Stimulated activated CD4-positive, alpha-beta T cell treated with anti-CD3 and anti-CD28 coated beads, Interleukin-1b, Interleukin-23, amount 100 ng/mL, for 24 hours (primary cell): ENCODE measurements at regions not wholly inside any gene's neighbourhood (a gene's known extent, or its start where the extent isn't known, plus 50 kb on each side); places are given as distances from the start of the nearest gene placed in this dataset.

ENCODE experiments used
- DNase-seq, 4 experiments: peaks; one replicate each; pipeline ENCODE4 v3.0.0-alpha.2; 2020; ENCODE audit warnings: low read depth in 4 of 4, low spot score in 1 of 4

DNA sequence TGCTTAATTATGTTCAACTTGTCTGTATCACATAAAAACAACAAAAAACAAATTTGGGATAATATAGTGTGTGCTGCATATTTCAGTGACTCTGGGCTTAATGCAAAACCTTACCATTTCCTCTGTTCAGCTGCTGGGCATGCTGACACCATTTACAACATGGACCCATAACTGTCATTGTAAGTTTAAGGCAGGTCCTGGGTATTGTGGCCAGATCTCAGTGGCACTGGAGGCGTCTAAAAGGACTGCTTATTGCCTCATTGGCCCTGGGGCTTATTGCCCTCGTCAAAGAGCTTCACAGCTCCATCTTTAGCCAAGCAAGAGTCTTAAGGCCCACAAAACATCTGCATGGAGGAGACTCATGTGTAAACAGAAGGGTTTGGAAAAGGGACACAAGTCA is 390.2 kb downstream of the NR2F2 start:
- DNase-seq = no peak

DNA sequence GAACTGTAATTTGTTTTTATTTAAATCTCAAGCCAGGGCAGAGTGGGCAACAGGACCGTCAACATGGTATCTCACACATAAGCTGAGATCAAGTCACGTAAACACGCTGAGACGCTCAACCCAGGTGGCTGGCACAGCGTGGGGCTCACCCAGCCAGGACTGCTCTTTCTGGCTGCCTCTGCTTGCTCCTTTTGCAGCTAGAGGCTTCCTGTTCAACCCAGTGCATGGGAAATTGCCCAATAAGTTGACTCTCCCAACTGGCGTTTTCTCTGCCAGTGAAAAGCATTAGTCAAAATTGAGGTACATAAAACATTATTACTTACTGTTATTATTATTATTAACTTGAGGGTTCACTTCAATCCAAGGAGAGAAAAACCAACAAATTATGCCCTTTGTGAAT is 398.1 kb downstream of the NR2F2 start:
- no peak for DNase-seq

DNA sequence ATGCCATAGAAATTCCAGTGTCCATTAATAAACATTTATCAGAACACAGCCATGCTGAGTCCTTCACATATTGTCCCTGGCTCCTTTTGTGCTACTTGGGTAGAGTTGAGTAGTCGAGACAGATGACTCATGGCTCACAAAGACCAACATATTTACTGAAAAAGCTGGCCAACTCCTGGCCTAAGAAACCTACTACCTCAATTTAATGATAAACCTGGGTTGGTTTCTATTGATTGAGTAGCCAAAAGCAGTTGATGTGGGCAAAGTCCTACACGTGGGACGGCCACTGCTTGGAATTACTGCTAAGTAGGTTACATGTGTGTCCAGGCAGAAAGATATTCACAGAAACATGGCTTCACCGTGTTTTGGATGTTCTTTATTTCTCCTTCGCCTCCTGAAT is 402.2 kb downstream of the NR2F2 start:
- DNase-seq = no peak

DNA sequence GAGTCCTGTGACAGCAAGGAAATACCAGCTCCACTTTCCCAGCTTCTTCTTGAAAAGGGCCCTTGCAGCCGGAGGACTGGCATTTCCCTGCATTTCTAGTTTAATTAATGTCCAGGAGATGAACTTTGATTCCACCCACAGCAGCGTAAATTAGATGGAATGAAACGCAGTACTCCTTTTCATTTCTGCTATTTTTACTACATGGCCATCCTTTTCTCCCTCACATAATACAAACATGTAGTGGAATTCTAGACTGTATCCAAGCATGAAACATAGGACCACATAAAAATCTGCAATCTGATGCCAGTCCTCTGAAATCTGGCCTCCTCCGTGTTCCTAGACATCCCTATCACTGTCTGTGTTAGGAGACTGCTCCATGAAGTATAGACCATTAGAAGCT is 403.2 kb downstream of the NR2F2 start:
- DNase-seq = no peak

DNA sequence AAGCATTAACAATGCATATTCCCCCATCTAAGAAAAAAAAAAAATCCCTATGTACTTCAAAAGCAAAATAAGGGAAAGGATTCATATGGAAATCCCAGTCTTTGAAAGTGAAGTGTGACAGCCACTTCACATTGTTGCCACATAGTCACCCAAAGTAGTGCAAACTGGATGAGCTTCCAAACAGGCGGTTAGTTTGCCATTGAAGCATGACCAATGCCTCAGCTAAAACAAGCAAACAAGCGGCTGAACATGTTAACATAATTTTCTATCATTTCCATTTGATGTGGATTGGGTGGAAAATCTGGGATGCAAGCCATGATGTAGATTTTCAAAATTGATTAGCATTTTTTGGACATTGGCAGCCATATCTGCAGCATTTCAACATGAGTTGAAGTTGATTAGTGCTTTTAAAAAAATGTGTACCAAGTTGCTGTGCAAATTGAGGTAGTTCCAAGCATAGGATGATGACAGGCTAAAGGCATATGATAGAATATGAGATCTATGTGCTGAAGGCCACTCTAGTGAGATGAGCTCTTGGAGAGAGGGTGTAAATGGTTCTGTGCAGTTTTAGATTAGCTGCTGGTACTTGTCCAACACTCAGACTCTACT is 405.2 kb downstream of the NR2F2 start:
- DNase-seq = no peak

DNA sequence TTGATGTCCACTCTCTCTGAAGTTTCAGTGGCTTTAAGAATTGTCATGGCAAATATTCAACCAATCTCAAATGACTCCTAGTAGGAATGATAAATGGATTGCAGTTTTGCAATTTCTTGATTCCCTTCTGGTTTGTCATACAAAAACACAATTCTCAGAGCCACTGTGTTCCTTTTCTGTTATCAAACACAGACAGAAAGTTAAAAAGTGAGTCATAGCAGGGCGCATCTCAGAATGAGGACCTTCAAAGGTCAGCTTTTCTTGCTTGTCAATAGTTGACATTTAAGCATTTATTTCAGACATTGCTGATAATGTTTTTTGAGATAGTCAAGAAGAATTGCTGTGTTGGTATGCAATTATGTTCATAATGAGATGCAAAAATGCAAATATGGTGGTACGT is 405.9 kb downstream of the NR2F2 start:
- DNase-seq = no peak

DNA sequence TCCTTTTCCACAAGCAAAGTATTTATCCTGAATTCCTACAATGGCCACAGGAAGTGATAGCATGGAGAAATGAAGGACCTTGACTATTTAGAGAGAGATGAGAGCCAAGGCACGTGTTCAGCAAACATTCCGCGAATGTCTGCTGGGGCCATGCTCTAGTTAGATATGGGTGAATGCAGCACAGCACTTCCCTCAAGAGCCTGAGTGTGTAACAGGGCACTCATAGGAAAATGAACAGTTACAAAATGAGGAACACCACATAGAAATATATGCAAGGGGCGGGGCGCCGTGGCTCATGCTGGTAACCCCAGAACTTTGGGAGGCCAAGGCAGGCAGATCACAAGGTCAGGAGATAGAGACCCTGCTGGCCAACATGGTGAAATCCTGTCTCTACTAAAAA is 406.9 kb downstream of the NR2F2 start:
- DNase-seq = no peak

DNA sequence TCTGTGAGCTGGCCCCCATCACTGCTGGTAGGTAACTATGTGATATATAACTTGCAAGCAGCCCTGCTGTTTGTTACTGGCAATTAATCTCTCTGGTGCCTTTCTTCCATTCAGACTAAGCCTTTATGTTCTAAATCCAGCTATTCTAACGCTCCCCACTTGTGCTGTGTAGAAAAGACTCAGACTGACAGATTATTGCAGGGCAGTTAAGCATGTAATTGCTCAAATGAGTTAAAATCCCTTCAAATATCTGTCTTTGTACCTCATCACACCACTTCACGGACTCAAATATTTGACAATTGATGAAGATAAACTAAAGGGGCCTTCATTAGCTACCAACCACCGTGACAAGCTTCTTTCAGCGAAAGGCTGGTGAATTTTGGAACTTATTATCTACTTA is 416.2 kb downstream of the NR2F2 start:
- DNase-seq = no peak

DNA sequence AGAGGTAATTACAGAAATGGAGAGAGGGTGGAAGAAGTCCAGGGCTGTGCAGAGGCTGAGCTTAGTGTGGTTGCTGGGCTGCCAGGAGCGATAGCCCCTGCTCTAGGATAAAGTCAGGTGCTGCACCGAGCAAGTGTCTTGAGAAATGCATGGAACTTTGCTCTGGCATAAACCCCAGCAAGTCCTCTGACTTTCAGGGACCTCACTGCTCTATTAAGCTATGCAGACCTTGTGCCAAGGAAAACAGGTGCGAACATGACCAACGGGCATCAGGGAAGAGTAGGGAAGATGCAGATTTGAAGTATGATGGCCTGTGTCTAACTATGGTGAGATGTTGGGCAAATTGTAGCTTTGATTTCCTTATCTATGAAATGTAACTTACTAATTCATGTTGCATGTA is 416.8 kb downstream of the NR2F2 start:
- no peak for DNase-seq

DNA sequence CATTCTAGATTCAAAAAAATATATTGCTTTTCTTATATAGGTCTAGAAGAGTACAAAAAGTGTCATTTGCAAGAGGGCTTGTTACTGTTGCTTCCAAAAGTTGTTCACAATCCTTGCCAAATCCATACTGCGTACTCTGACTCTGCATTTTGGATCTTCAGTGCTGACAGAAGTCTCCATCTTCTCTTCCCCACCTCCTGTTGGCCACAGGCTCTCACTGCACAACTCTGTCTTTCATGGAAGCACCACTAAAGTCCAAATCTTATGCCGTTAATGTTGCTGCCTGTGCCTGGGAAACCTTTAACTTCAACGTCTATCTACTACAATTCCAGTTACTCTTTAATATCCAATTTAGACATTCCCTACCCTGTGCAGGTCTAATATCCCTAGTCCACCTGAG is 419.9 kb downstream of the NR2F2 start:
- no peak for DNase-seq

DNA sequence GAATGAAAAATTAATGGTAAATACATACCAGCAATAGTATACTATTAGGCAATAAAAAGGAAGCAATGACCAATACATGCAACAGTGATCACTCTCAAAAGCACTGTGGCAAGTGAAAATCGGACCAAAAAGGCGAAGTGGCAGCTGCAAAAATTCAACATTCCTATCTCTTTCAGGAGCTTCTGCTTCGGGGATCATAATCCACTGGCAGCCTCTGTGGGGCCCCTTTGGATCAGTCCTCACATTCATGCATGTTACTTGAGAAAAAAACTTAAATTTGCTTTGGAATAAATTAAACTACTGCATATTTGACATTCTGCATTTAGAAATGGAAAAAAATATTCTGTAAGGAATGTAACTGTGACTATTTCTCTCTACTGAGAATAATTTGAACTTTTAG is 425.6 kb downstream of the NR2F2 start:
- no peak for DNase-seq

DNA sequence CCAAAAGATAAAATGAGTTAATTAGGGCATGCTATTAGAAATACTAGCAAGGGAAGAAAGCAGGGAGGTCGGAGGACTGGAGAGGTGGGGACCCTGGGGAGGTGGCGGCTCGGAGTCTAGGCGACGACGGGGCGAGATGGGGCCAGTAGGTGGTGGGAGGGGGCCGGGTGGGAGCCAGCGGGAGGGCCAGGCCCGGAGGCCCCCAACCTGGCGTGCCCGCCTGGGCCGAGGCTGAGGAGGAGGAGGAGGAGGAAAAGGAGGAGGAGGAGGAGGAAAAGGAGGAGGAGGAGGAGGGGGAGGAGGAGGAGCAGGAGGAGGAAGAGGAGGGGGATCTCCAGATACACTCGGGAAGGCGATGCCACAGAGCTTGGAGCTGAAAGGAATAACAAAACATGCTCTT is 426.2 kb downstream of the NR2F2 start:
- no peak for DNase-seq

DNA sequence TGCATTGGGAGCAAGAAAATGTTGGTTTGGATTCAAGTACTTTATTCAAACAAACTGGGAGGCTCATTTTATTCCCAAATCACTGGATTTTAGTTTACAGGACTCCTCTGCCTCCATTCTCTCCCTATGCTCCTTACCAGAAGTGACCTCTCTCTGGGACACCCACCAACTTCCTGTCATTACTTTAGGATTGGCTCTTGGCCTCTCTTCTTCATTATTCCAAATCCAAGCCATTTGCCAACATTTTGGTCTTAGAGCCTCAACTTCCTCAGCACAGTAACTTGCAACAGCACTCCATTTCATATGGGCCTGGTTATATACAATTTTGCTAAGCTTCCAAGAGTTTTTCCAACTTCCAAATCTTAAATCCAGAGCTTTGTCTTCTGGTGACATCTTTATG is 432.1 kb downstream of the NR2F2 start:
- DNase-seq = no peak

DNA sequence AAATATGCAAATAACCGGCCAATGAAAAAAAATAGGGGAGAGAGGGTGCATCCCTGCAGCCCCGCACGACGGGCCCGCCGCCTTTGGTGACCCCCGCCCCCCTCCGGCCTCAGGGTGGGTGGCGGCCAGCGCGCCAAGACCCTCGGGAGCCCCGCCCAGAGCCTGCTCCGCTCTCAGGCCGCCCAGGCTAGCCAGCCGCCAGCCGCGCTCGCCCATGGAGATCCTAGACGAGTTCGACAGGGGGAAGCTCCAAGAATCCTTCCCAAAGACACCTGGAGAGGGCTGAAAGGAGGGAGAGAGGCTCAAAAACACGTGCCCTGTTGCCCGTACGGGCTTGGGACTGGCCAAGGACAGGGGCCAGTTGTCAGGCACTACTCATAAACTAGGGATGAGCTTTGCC is 434.0 kb downstream of the NR2F2 start:
- no peak for DNase-seq

DNA sequence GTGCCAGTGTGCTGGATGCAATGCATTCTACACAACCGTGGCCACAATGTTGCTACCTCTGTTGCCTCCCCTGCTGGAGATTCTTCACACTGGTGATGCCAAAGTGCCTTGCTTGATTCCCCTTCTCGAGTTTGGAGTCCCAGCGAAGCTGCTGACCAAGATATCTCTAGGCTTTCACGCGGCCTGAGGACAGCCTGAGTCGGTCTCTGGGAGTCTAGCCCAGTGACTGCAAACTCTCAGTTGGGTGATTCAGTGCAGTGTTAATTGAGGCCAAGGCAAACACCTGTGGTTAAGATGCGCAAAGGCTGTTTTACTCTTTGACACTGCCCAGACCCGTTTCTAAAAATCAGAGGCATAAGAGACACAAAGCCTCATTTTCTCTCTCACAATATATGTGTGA is 434.4 kb downstream of the NR2F2 start:
- no peak for DNase-seq

DNA sequence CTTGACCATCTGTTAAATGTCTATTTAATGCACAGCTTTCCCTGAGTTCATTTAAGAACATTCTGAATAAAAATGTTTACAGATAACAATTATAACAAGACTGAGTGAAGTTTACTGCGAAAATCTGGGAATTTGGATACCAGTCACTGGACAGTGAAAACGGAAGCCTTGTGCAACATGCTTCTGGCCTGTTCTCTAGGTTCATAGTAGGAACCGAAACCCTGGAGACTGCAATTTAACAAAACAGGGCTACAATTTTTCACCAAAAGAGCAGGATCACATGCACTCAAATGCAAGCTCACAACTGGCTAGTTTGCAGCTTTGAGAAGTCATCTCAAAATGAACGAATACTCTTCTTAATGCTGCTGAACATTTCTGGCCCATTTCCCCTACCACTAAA is 435.9 kb downstream of the NR2F2 start:
- no peak for DNase-seq

DNA sequence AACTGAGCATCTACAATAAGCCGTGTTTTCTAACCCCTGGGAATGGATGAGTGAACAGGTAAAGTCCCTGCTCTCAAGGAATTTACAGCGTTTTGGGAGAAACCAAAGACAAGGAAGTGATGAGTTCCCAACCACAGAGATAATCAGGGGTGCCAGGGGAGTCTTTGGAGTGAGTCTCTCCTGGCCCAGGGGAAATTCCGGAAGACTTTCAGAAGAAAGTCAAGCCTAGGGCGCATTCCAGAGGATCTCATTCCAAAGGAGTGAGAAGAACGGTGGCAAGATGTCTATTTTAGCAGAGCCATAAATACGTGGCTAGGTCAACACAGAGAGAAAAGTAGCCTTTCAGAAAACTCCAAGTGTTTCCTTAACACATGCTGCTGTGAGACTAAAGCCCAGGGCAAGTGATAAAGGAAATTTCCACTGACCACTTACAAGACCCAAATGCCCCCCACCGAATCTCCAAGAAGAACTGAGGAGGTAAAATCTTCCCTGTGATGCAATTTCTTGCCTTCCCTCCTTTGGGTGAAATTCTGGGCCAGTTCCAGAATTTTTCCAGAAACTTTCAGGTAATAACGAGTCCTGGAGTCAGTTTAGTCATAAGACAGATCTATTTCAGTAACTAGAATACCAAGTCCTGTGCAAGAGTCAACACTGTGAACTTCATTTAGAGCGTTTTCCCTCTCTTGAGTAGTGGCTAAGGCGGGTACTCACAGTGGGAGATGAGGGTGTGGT is 437.4 kb downstream of the NR2F2 start:
- DNase-seq = no peak

DNA sequence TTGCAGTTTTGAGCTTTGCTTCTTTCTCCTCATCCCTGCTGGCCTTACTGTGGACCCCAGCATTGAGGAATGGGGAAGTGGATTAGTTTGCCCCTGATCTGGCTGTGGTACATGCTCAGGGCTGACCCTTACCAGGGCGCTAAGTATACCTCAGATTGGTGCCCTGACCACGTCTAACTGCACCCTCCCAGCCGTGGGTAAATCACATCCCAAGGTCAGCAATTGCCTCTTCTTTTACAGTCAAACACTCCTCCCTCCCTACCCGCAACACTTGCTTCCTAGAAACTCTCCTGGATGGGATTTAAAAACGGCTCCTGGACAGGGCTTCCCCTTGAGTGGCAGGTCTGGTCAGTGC is 437.9 kb downstream of the NR2F2 start:
- DNase-seq = no peak

DNA sequence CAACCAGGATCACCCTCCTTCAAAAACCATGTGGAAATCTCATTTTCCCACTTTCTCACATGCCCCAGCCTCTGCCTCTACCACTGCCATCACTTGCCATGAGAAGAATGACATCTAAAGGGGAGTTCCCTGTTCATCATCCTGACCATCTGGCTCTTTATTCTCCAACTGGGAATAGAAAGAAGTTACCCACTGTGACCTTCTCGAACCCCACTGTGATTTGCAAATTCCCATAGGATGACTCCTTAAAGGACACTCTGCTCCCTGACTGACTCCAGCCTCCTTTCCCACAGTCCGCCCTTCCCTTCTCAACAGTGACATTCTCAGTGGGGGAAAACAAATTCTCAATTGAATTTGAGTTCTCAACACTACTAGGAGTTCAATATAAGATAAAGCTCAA is 440.5 kb downstream of the NR2F2 start:
- DNase-seq = no peak

DNA sequence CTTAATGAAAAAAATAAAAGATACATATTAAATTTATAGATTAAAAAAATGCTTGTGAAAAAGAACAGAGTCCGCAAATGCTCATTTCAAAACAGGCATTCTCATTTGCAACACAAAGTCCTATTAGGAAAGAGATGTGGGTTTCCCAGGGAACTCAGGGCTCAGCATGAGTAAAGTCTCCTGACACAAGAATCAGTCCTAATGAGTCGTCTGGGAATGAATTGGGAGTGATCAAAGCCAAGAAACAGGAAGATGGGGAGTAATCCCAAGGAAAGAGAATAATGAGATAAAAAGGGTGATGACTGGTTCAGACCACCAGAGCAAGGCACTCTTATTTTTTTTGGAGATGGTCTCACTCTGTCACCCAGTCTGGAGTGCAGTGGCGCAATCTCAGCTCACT is 443.7 kb downstream of the NR2F2 start:
- no peak for DNase-seq

DNA sequence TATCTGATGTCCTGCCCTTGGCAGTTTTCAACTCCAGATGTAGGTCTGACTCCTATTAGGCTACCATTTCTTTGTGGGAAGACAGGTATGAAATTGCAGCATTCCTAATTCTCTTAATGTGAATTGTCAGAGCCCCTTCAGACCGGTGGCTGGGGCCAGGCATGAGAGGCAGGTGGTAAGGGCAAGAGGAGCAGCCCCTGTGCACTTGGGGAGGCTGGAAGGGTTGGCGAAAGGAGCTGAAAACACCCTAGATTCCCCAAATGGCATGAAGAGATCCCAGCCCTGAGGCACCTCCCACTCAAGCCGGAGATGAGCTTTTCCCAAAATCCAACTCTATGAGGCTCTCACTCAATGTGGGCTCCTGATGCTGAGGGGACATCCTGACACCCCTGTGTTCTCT is 453.2 kb downstream of the NR2F2 start:
- no peak for DNase-seq

DNA sequence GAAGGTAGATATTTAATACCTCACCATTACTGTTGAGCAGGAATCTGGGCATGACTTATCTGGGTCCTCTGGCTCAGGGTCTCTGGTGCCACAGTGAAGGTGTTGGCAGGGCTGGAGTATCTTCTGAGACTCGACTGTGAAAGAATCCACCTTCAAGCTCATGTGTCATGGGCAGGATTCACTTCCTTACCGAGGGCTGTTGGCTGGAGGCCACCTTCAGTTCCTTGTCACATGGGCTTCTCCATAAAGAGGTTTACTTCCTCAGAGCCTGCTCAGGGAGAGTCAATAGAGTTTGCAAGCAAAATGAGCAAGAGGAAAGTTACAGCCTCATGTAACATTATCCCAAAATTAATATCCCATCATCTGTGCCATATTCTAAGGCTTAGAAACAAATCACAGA is 459.5 kb downstream of the NR2F2 start:
- no peak for DNase-seq

DNA sequence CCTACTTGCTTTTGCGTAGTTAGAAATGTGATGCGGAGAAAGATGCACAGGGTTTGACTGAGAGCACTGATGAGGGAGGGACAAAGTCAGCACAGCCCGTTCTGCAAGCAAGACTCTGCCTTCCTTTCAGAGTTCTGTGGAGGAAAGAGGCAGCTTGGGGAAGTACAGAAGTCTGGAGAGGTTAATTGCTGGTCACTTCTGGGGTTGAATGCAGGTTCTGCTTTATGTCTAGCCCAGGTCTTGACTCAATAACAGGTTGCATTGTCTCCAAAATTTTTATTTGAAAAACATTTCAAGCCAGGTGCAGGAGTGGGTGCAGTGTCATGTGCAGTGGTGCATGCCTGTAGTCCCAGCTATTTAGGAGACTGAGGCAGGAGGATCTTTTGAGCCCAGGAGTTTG is 461.7 kb downstream of the NR2F2 start:
- no peak for DNase-seq
